ENCODE measurements at regions not wholly inside any gene's neighbourhood (a gene's known extent, or its start where the extent isn't known, plus 50 kb on each side); places are given as distances from the start of the nearest gene placed in this dataset.
A peak's percentile ranks its signal among the peaks of the same experiment; 100 is the strongest.
"Not testable (repeated sequence)": the region's sequence is repeated elsewhere in the genome, so short reads cannot be mapped to it uniquely, and the experiment has no call there.

DNA sequence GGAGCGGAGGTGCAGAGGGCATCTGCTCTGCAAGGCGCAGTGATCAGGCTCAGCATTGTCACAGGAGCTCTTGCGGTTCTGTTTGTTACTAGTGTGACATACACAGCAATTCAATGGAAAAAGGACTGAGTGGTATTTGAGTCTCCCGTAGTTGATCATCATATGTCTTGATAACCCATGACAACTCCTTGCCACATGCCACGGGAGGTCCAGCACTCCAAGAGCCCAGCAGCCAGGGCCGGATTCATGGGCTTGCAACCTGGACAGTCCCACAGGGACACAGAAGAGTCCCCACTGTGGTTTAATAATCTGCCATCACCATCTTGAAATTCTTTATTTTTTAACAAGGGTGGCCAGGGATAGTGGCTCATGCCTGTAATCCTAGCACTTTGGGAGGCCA lies 58.1 kb upstream of the ROPN1B start:
- ATAC-seq; H3K9me3 ChIP-seq (ENCODE audit: control insufficient read depth in 1 of 2, insufficient read depth in 1 of 2, low read depth in 1 of 2, low read length in 2 of 2); POLR2A ChIA-PET; H4K20me1 ChIP-seq (ENCODE audit: insufficient read depth); H3K27me3 ChIP-seq (ENCODE audit: insufficient read depth, low read length); H3K27ac ChIP-seq (ENCODE audit: low read depth, low read length); H3K79me2 ChIP-seq (ENCODE audit: insufficient read depth, low read length); BruUV-seq (replicated peaks); RAD21 ChIA-PET (ENCODE audit: low non-redundant PET in 1 of 2, low total read pairs in 2 of 2, uncharacterized antibody in 2 of 2, unreplicated experiment in 2 of 2); H3K4me3 ChIP-seq (replicated peaks in 1 of 2; ENCODE audit: low read depth in 1 of 2, low read length in 2 of 2); H3K9ac ChIP-seq (ENCODE audit: low read length); intact Hi-C loops (cut with micrococcal nuclease); H2AFZ ChIP-seq (ENCODE audit: low read depth, low read length, poor library complexity, severe bottlenecking); CTCF ChIA-PET; H3K9me2 ChIP-seq (ENCODE audit: insufficient read depth); H3K4me2 ChIP-seq (ENCODE audit: low read length); DNase-seq (ENCODE audit: low read depth, low spot score); H3K36me3 ChIP-seq (ENCODE audit: control insufficient read depth in 1 of 2, insufficient read depth in 2 of 2, low read length in 2 of 2): not testable (repeated sequence)
- H3K4me1 ChIP-seq (ENCODE audit: control insufficient read depth in 1 of 2, insufficient read depth in 2 of 2, low read length in 2 of 2) = peaks cover 0 to 13% of the 10 kb centered on the region in 2 experiments; a peak in 2 of 4 replicates

- H3K9me3 ChIP-seq (ENCODE audit: control insufficient read depth in 1 of 2, insufficient read depth in 1 of 2, low read depth in 1 of 2, low read length in 2 of 2); H3K36me3 ChIP-seq (ENCODE audit: control insufficient read depth in 1 of 2, insufficient read depth in 2 of 2, low read length in 2 of 2); H3K79me2 ChIP-seq (ENCODE audit: insufficient read depth, low read length); H2AFZ ChIP-seq (ENCODE audit: low read depth, low read length, poor library complexity, severe bottlenecking); POLR2A ChIA-PET; H4K20me1 ChIP-seq (ENCODE audit: insufficient read depth); DNase-seq (ENCODE audit: low read depth, low spot score); H3K27me3 ChIP-seq (ENCODE audit: insufficient read depth, low read length); intact Hi-C loops (cut with micrococcal nuclease); ATAC-seq; CTCF ChIA-PET; H3K9me2 ChIP-seq (ENCODE audit: insufficient read depth); RAD21 ChIA-PET (ENCODE audit: low non-redundant PET in 1 of 2, low total read pairs in 2 of 2, uncharacterized antibody in 2 of 2, unreplicated experiment in 2 of 2): not testable (repeated sequence)
- Histone ChIP-seq H3K4me2 (ENCODE audit: low read length) (peak overlapping the region; percentile 84), H3K4me1 (ENCODE audit: control insufficient read depth in 1 of 2, insufficient read depth in 2 of 2, low read length in 2 of 2) (peaks cover 8 to 28% of the 10 kb centered on the region in 2 experiments), H3K4me3 (replicated peaks in 1 of 2; ENCODE audit: low read depth in 1 of 2, low read length in 2 of 2) (peak overlapping the region; percentile 53 to 62), H3K27ac (ENCODE audit: low read depth, low read length) (peak overlapping the region; percentile 55), H3K9ac (ENCODE audit: low read length) (peak overlapping the region; percentile 62)
- TSS peak; percentile 64 for BruUV-seq (replicated peaks)
Measured at GRCh38 chr3:125914608-125915436, 54.2 kb upstream of the ROPN1B start.

- H3K79me2 ChIP-seq (ENCODE audit: insufficient read depth, low read length); H3K36me3 ChIP-seq (ENCODE audit: control insufficient read depth in 1 of 2, insufficient read depth in 2 of 2, low read length in 2 of 2); H2AFZ ChIP-seq (ENCODE audit: low read depth, low read length, poor library complexity, severe bottlenecking); H4K20me1 ChIP-seq (ENCODE audit: insufficient read depth); H3K27me3 ChIP-seq (ENCODE audit: insufficient read depth, low read length); DNase-seq (ENCODE audit: low read depth, low spot score); BruUV-seq (replicated peaks); H3K9me2 ChIP-seq (ENCODE audit: insufficient read depth); RAD21 ChIA-PET (ENCODE audit: low non-redundant PET in 1 of 2, low total read pairs in 2 of 2, uncharacterized antibody in 2 of 2, unreplicated experiment in 2 of 2); POLR2A ChIA-PET; CTCF ChIA-PET; H3K9me3 ChIP-seq (ENCODE audit: control insufficient read depth in 1 of 2, insufficient read depth in 1 of 2, low read depth in 1 of 2, low read length in 2 of 2); intact Hi-C loops (cut with micrococcal nuclease); ATAC-seq: not testable (repeated sequence)
- Histone ChIP-seq H3K27ac (ENCODE audit: low read depth, low read length) (peak overlapping the region; percentile 55), H3K4me1 (ENCODE audit: control insufficient read depth in 1 of 2, insufficient read depth in 2 of 2, low read length in 2 of 2) (peaks cover 8 to 28% of the 10 kb centered on the region in 2 experiments), H3K9ac (ENCODE audit: low read length) (peak overlapping the region; percentile 62), H3K4me3 (replicated peaks in 1 of 2; ENCODE audit: low read depth in 1 of 2, low read length in 2 of 2) (peak overlapping the region; percentile 53 to 62), H3K4me2 (ENCODE audit: low read length) (peak overlapping the region; percentile 84)
- TF ChIP-seq POLR2AphosphoS5 (IDR thresholded peaks at IDR 0.05; ENCODE audit: low read depth, low read length) = peak; percentile 51
Measured at GRCh38 chr3:125915437-125915787, 53.6 kb upstream of the ROPN1B start.
